HEK293 (cell line): ENCODE measurements at regions not wholly inside any gene's neighbourhood (a gene's known extent, or its start where the extent isn't known, plus 50 kb on each side); places are given as distances from the start of the nearest gene placed in this dataset.

Experiments
- CTCF ChIA-PET: fragments of 350-600 bp; formaldehyde crosslinking; extraction: SDS; loops from one replicate; lab custom pipeline; 2021; ENCODE audit warnings: antibody characterized with exemption; lab: Yijun Ruan, JAX
- POLR2A ChIA-PET: fragments of 300-600 bp; formaldehyde crosslinking; extraction: SDS; loops from one replicate; lab custom pipeline; 2020; ENCODE audit warnings: antibody characterized with exemption, inconsistent platforms; lab: Yijun Ruan, JAX
- H3K27ac ChIP-seq: fragments of 200-500 bp; sonication (Bioruptor generic); 2 replicates; pipeline ENCODE4 v1.5.1; 2014; ENCODE audit warnings: low read depth, low read length, control low read depth, inconsistent platforms; ENCODE audit errors: extremely low read depth
- H3K36me3 ChIP-seq, 2 experiments: fragments of 200-500 bp in 1 of 2; sonication (Bioruptor generic) in 1 of 2; 1 replicate in 1 of 2; 2 replicates in 1 of 2; pipeline ENCODE4 v1.5.1; 2014 to 2017; ENCODE audit warnings: inconsistent platforms in 2 of 2, low read length in 2 of 2; ENCODE audit not compliant: control insufficient read depth in 2 of 2, insufficient read depth in 1 of 2
- H3K4me1 ChIP-seq: fragments of 200-500 bp; sonication (Bioruptor generic); 2 replicates; pipeline ENCODE4 v1.5.1; 2014; ENCODE audit warnings: mild to moderate bottlenecking, low read length, inconsistent platforms; ENCODE audit not compliant: control insufficient read depth, insufficient read depth
- H3K4me3 ChIP-seq: 2 replicates; pipeline ENCODE4 v1.5.1; 2011; ENCODE audit warnings: low read depth, mild to moderate bottlenecking, control low read depth, low read length, moderate library complexity
- H3K9me3 ChIP-seq: fragments of 200-500 bp; sonication (Bioruptor generic); 2 replicates; pipeline ENCODE4 v1.5.1; 2014; ENCODE audit warnings: low read depth, low read length, inconsistent platforms; ENCODE audit not compliant: control insufficient read depth, insufficient read depth
- EGR2 ChIP-seq: fragments of 450-650 bp; formaldehyde crosslinking; IDR thresholded peaks from 2 replicates; pipeline ENCODE4 v1.5.1; 2016; ENCODE audit warnings: low read depth, missing biosample characterization, missing genetic modification characterization
- INSM2 ChIP-seq: fragments of 450-650 bp; formaldehyde crosslinking; IDR thresholded peaks from 2 replicates; pipeline ENCODE4 v1.5.1; 2016; ENCODE audit warnings: missing biosample characterization, missing genetic modification characterization
- OVOL3 ChIP-seq: fragments of 450-650 bp; formaldehyde crosslinking; IDR thresholded peaks from 2 replicates; pipeline ENCODE4 v1.5.1; 2016; ENCODE audit warnings: missing biosample characterization, missing genetic modification characterization
- PRDM6 ChIP-seq: fragments of 450-650 bp; formaldehyde crosslinking; IDR thresholded peaks from 2 replicates; pipeline ENCODE4 v1.5.1; 2017; ENCODE audit warnings: missing biosample characterization, missing genetic modification characterization
- SCRT1 ChIP-seq: fragments of 450-650 bp; formaldehyde crosslinking; IDR thresholded peaks from 2 replicates; pipeline ENCODE4 v1.5.1; 2016; ENCODE audit warnings: missing biosample characterization, missing genetic modification characterization, borderline replicate concordance
- SETDB1 ChIP-seq: IDR thresholded peaks from one replicate; pipeline ENCODE4 v1.6.1; 2017; ENCODE audit warnings: mild to moderate bottlenecking, low read length, moderate library complexity, mixed read lengths; ENCODE audit not compliant: insufficient read length
- TRIM28 ChIP-seq: IDR thresholded peaks from 2 replicates; pipeline ENCODE4 v1.6.1; 2011; ENCODE audit warnings: low read length, control low read depth, borderline replicate concordance
- ZBTB49 ChIP-seq: fragments of 450-650 bp; formaldehyde crosslinking; IDR thresholded peaks from 2 replicates; pipeline ENCODE4 v1.5.1; 2016; ENCODE audit warnings: missing biosample characterization, missing genetic modification characterization, low read depth
- ZFP3 ChIP-seq: fragments of 450-650 bp; formaldehyde crosslinking; IDR thresholded peaks from 2 replicates; pipeline ENCODE4 v1.5.1; 2016; ENCODE audit warnings: low read depth, missing biosample characterization, missing genetic modification characterization
- ZFP69B ChIP-seq: fragments of 450-650 bp; formaldehyde crosslinking; IDR thresholded peaks from 2 replicates; pipeline ENCODE4 v1.5.1; 2016; ENCODE audit warnings: missing biosample characterization, missing genetic modification characterization
- ZNF16 ChIP-seq: fragments of 450-650 bp; formaldehyde crosslinking; IDR thresholded peaks from 2 replicates; pipeline ENCODE4 v1.5.1; 2016; ENCODE audit warnings: low read depth, missing biosample characterization, missing genetic modification characterization
- ZNF19 ChIP-seq: fragments of 450-650 bp; formaldehyde crosslinking; IDR thresholded peaks from 2 replicates; pipeline ENCODE4; 2016; ENCODE audit warnings: missing biosample characterization, missing genetic modification characterization, low read depth
- ZNF221 ChIP-seq: fragments of 450-650 bp; formaldehyde crosslinking; IDR thresholded peaks from 2 replicates; pipeline ENCODE4 v1.5.1; 2017; ENCODE audit warnings: missing biosample characterization, missing genetic modification characterization, borderline replicate concordance
- ZNF24 ChIP-seq: fragments of 450-650 bp; formaldehyde crosslinking; IDR thresholded peaks from 2 replicates; pipeline ENCODE4 v1.5.1; 2016; ENCODE audit warnings: missing biosample characterization, missing genetic modification characterization
- ZNF302 ChIP-seq: fragments of 450-650 bp; formaldehyde crosslinking; IDR thresholded peaks from 2 replicates; pipeline ENCODE4 v1.5.1; 2016; ENCODE audit warnings: missing biosample characterization, missing genetic modification characterization, low read depth
- ZNF311 ChIP-seq: fragments of 450-650 bp; formaldehyde crosslinking; IDR thresholded peaks from 2 replicates; pipeline ENCODE4 v1.5.1; 2017; ENCODE audit warnings: missing biosample characterization, missing genetic modification characterization, borderline replicate concordance
- ZNF433 ChIP-seq: fragments of 450-650 bp; formaldehyde crosslinking; IDR thresholded peaks from 2 replicates; pipeline ENCODE4 v1.5.1; 2016; ENCODE audit warnings: missing biosample characterization, missing genetic modification characterization, low read depth
- ZNF513 ChIP-seq: fragments of 450-650 bp; IDR thresholded peaks from 2 replicates; pipeline ENCODE4 v1.5.1; 2018; ENCODE audit warnings: missing biosample characterization, missing genetic modification characterization
- ZNF558 ChIP-seq: fragments of 450-650 bp; formaldehyde crosslinking; IDR thresholded peaks from 2 replicates; pipeline ENCODE4 v1.5.1; 2016; ENCODE audit warnings: missing biosample characterization, missing genetic modification characterization
- ZNF580 ChIP-seq: fragments of 450-650 bp; formaldehyde crosslinking; IDR thresholded peaks from 2 replicates; pipeline ENCODE4 v1.5.1; 2016; ENCODE audit warnings: missing biosample characterization, missing genetic modification characterization
- ZNF677 ChIP-seq: fragments of 450-650 bp; IDR thresholded peaks from 2 replicates; pipeline ENCODE4 v1.5.0; 2018; ENCODE audit warnings: missing biosample characterization, mild to moderate bottlenecking, missing genetic modification characterization, moderate library complexity
- ZNF707 ChIP-seq: fragments of 450-650 bp; formaldehyde crosslinking; IDR thresholded peaks from 2 replicates; pipeline ENCODE4 v1.5.1; 2016; ENCODE audit warnings: missing biosample characterization, missing genetic modification characterization
- ZSCAN18 ChIP-seq: fragments of 450-650 bp; formaldehyde crosslinking; IDR thresholded peaks from 2 replicates; pipeline ENCODE4 v1.5.1; 2016; ENCODE audit warnings: missing biosample characterization, missing genetic modification characterization

- no peak for TF ChIP-seq ZNF513 (tag by site-specific recombination)
Observed at GRCh38 chr1:30273456-30273855, 449.9 kb downstream of the MATN1 start (continued).

GRCh38 chr1:30273021-30273325, 450.4 kb downstream of the MATN1 start:
- POLR2A ChIA-PET: no interaction called here
- Histone ChIP-seq H3K9me3 (no peaks in the 10 kb centered on the region), H3K4me1 (no peaks in the 10 kb centered on the region), H3K4me3 (no peak overlapping the region), H3K36me3 (no peaks in the 10 kb centered on the region), H3K27ac (no peak overlapping the region)
- CTCF ChIA-PET: no interaction called here
- no peak for TF ChIP-seq TRIM28
- TF ChIP-seq ZNF707 (tag by site-specific recombination): no peak
- TF ChIP-seq ZNF311 (tag by site-specific recombination): no peak
- TF ChIP-seq ZNF19: no peak
- TF ChIP-seq ZNF558: no peak
- TF ChIP-seq ZFP69B (tag by site-specific recombination): no peak
- no peak for TF ChIP-seq ZNF24 (tag by site-specific recombination)
- no peak for TF ChIP-seq SETDB1
- TF ChIP-seq ZNF16 (tag by site-specific recombination): no peak
- TF ChIP-seq ZBTB49 (tag by site-specific recombination): no peak
- TF ChIP-seq ZSCAN18 (tag by site-specific recombination): no peak
- TF ChIP-seq OVOL3 (tag by site-specific recombination): no peak
- no peak for TF ChIP-seq ZNF433
- TF ChIP-seq EGR2 (tag by site-specific recombination): no peak

- no peaks in the 10 kb centered on the region for H3K9me3 ChIP-seq
- ChIA-PET CTCF (no interaction called here), POLR2A (no interaction called here)
- TF ChIP-seq ZFP3 (tag by site-specific recombination): no peak
- TF ChIP-seq PRDM6 (tag by site-specific recombination): no peak
- no peak for TF ChIP-seq ZNF302
- TF ChIP-seq INSM2 (tag by site-specific recombination): no peak
- TF ChIP-seq OVOL3 (tag by site-specific recombination): no peak
- no peak for TF ChIP-seq SCRT1
- TF ChIP-seq ZNF677 (tag by site-specific recombination): no peak
- no peak for TF ChIP-seq ZNF580
- no peak for TF ChIP-seq ZNF221 (tag by site-specific recombination)
- no peak overlapping the region for H3K4me3 ChIP-seq
- H3K27ac ChIP-seq: no peak overlapping the region
- no peaks in the 10 kb centered on the region for H3K4me1 ChIP-seq
- H3K36me3 ChIP-seq: no peaks in the 10 kb centered on the region
Observed at GRCh38 chr1:30272277-30273020, 450.9 kb downstream of the MATN1 start.
